GM18520 (cell line): ENCODE measurements at regions not wholly inside any gene's neighbourhood (a gene's known extent, or its start where the extent isn't known, plus 50 kb on each side); places are given as distances from the start of the nearest gene placed in this dataset.
A peak's percentile ranks its signal among the peaks of the same experiment; 100 is the strongest.

Source experiments
- ATAC-seq: cut with Tn5 transposase; IDR thresholded peaks from one replicate; pipeline ENCODE4 v1.9.1; 2021; ENCODE audit not compliant: unreplicated experiment

DNA sequence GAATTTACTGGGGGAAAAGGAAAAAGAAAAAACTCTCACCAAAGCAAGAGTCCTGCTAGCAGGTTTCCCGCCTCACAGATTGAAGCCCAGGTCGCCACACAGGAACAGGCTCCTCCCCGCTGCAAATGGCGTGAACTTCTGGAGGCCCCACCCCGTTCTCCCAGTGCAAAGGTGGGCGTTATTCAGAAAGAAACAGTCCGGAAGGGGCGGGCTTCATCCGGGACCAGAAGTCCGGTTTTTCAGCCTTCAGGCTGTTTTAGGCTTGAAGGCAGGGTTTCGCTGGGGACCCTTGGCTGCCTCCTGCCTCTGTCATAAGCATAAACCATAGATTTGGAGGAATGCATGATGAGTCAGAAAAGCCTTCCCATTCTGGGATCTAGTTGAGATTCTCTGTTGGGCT is 148.3 kb upstream of the POU2AF2 start:
- ATAC-seq = no peak

DNA sequence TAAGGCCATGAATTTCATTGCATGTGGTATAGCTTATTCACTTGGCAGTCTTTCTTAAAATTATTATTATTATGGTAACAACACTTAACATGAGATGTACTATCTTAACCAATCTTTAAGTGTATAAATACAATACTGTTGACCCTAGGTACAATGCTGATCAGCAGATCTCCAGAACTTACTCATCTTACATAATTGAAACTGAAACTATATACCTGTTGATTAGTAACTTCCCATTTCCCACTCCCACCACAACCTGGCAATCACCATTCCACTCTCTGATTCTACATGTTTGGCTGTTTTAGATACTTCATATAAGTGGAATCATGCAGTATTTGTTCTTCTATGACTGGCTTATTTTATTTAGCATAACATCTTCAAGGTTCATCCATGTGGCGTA is 150.2 kb upstream of the POU2AF2 start:
- ATAC-seq = peak; percentile 36

DNA sequence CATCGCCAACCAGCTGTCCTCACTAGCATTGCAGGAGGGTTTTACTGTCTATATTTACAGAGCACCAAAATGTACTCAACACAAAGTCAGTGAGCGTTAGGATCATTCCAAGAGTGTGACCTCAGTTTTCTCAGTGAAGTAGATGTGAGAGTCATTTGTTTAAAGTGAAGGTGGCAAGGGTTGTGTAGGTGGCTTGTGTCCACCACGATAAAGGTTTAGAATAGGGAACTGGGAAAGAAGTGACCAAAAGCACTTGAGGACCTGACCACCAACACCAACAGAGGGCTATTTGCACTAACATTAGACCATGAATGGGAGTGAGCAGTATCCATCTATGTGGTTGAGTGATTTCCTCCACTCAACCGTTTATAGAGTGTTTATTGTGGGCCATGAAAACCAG is 152.5 kb upstream of the POU2AF2 start:
- no peak for ATAC-seq

DNA sequence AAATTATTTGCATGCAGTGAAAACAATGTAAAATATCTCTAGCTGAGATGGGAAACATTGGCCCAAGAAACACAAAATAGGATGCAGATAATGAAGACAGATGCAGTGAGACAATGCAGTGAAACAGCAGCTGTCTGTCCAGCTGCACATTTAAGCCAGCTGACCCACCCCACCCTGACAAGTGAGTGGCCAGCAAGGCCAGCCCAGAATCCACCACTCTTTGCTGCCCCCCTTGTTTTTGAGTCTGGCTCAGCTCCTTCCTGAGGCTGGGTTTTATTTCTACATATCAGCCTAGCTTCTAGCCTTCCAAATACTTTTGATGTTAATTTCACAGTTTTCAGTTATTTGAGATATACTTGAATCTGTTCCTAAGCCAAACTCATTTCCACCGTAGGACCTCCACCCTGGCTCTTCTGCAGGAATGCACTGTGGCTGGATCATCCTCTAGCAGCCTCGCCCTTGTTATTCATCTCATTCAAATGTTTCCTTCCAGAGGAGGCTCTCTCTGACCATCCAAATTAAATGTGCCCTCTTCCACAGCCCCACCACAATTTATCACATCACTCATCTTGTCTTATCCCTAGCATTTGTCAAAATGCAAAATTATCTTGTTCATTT is 154.1 kb upstream of the POU2AF2 start:
- ATAC-seq = no peak

DNA sequence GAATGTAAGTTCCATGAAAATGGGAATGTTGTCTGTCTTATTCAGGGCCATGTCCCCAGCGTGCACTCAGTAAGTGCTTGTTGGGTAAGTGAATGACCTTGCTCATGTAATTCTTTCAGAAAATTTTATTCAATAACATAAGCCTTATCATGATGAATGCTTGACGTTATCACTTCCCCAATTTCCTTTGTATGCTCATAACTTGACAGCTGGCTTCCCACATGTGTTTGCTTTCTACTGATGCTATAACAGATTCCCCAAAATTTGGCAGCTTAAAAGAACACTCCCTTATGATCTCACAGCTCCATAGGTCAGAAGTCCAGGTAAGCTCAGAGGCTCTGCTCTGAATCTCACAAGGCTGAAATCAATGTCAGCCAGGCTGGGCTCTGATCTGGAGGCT is 155.8 kb upstream of the POU2AF2 start:
- ATAC-seq = no peak

DNA sequence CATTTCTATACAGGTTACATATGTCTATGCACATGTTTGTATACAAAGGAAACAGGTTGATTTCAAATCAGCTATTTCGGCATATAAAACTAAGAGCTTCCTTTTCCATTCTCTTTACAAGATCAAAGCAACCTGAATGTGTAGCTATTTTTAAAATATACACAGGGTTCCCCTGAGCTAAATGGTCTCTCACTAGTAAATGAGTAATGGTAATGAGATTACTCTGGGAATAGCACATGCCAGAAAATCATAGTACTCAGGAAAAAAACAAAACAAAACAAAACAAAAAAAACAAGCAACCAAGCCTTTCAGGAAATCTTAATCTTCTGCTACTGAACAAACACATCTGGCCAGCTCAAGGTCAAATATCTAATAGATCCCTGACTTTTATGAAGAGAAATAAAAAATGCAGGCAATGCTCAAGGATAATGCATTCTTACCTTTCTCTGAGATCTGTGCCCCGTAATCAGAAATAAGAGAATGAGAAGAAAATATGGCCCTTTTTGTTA is 156.6 kb upstream of the POU2AF2 start:
- no peak for ATAC-seq

DNA sequence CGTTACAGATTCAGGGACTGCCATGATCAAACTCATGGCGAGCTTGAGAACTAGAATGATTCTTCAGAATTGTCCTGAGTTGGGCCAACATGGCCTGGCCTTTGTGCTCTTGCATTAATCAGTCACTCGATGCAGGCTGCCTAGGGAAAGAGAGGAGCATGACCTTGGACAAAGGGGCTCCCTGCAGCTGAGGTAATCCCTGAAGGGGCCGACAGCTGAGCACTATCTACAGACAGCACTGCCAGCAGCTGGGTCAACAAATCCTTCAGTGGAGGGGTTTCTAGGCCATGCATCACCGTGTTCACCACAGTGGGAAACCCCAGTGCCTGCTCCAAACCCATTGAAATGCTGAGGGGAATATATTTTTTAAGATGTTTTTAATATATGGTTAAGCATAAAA is 159.5 kb upstream of the POU2AF2 start:
- ATAC-seq = no peak

DNA sequence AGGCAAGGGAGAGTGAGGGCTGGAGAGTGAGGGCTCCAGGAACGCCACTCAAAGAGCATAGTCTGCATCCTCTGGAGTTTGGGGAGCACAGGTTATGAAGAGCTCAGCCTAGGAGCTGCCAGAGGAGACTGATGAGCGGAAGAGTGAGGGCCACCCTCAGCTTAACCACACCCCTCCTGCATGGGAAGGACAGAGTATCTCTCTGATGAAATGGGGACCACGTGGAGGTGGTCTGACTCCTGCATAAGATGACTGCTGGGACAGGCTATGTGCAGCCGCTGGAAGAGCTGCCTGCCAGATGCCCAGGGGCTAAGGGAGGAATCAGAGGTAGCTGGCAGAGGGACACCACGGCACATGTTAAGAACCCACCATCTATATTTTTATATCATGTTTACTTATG is 162.9 kb upstream of the POU2AF2 start:
- no peak for ATAC-seq

DNA sequence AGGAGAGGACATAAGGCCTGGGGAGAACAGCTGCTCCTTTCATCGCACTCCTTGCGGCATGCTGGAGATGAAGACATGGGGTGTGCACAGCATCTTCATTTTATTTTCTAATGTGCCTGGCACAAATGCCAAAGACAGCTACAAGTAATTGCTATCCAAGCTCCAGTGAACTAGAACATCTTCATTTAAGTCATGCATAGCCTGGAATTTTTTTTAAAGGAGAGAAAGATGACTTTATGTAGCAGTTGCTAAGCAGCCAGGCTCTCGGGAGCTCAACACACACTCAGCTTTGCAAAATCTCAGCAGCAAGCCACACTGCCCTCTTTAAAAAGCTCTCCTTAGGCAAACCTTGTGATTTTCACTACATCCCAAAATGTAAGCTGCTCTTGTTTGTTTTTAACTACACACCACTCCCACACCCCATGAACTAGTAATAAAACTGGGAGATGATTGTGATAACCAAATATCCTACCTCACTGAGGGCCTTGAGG is 164.5 kb upstream of the POU2AF2 start:
- ATAC-seq = no peak

DNA sequence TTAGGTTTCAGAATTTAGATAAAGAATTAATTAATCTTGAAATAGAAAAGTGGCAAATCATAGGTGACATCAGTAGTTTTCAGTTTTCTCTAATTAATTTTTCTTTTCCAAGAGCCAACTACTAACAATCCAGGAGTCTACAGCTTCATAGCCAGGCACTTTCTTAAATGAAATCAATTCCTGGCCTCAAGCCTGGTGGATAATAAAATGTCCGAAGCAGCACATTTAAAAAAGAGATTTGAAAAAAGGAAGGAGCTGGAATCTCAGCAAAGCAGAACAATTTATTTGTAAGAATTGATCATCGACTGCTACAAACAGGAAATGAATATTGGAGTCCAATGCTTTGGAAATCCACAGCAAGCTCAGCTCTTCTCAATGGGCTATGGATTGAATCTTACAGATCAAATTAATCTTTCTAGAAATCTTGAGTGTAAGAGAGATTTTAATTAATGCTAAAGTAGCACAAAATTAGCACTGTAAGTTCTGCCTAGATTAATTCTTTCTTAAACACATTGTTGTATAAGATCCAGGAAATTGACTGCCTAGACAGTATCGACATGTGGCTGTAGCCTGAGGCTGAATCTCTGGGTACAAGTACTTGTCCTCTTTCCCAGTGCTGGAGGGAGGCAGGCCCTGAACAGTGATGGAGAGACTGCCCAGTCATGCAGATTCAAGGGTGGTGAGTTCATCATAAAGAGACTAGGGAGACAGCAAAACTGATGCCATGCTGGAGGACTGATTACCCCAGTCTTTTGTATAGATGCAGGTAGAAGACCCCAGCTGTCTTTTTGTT is 167.8 kb upstream of the POU2AF2 start:
- no peak for ATAC-seq

DNA sequence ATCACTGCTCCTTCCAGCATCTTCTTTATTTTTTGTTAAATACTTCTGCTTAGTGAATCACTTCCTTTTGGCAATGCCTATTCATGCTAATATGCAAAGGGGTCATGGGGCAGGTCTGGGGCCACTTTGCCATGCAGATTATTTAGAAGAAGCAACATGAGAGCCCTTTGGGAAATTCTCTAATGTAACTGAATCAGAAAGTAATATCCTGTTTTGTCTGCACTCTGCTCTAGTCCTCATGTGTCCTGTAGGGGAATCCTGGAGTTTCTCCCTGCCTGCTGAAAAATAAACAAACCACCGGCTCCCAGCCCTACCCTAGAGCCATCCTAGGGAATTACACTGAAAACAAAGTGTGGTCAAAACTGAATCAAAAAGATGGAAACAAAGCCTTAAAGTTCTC is 176.5 kb upstream of the POU2AF2 start:
- no peak for ATAC-seq

DNA sequence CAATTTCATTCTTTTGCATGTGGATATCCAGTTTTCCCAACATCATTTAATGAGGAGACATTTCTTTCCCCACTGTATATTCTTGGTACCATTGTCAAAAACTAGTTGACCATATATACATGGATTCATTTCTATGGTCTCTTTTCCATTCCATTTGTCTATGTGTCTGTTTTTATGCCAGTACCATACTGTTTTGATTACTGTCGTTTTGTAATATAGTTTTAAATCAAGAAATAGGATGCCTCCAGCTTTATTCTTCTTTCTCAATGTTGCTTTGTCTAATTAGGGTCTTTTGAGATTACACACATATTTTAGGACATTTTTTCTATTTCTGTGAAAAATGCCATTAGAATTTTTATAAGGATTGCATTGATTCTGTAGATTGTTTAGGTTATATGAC is 177.5 kb upstream of the POU2AF2 start:
- ATAC-seq = no peak

DNA sequence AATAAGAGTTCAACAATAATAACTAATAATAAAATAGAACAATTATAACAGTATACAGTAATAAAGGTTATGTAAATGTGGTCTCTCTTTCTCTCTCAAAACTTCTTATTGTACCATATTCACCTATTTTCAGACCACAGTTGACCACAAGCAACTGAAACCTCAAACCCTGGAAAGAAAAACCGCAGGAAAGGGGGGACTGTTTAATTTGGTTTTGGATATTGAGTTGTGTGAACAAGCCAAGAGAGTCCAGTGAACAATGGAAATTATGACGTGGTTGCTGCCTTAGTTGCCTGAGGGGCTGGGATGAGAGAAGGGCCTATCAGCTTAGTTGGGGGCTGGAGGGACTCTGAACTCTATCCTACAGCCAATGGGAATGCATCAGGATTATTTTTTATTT is 178.7 kb upstream of the POU2AF2 start:
- no peak for ATAC-seq

DNA sequence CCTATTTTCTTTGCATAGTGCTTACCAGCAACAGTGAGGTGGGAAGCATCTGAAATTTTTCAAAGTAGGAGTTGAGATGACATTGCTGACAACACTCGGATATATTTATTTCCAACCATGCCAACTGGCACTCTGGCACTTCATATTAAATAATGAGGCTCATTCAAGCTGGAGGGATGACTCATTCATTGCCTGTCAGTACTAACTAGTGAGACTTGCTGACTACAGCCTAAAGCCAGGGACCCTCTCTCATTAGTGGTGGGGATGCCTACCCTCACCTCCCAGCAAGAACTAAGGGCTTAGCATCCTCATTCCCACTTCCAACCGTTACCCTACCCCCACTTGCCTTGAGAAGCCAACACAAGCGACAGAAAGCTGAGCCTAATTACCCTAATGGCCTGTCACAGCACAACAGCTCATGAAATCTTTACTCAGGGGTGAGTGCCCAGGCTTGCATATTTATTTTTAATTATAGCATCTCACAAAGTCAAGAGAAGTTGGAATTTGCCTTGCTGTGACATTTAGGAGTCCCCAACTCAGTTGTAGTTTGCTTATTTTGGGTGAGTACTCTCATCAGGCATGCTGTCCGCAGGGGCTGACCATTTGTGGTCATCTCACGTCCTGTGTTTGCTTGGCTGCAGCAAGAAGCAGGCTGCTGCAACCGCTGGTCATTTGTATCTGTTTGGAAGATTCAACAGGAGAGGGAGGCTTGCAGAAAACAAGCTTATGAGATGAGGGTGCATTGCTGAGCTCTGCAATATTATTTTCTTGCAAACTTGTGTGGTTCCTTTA is 181.6 kb upstream of the POU2AF2 start:
- ATAC-seq = no peak

DNA sequence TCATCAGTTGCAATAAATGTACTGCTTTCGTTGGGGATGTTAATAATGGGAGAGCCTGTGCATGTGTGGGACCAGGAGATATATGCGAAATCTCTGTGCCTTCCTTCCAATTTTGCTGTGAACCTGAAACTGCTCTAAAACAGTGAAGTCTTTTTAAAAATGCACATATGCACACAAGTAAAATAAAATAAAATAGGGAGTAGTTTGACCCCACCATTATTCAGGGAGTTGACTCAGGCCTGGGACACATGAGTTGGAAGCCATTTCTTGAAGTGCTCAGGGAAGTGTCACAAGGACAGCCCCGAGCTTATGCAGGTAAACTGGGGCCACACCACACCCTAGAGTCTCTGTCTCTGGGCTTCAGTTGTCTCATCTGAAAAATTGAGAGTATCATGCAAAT is 183.1 kb upstream of the POU2AF2 start:
- no peak for ATAC-seq

DNA sequence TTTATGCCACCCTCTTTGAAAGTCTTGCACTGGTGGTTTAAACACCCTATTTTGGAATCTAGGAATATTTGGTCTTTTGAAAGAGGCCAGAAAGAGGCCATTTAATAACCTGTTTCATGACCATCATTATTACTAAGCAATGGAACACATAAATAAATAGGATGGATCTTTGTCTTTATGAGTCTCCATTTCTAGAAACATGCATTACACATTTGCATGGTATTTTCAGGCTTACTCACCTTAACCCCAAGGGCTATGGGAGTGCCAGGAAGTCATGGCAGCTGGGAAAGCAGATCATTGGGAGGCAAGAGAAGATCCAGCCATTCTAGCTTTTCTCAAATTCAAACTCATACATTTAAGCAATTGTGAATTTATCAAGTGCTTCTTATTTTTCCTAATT is 185.8 kb upstream of the POU2AF2 start:
- ATAC-seq = no peak

DNA sequence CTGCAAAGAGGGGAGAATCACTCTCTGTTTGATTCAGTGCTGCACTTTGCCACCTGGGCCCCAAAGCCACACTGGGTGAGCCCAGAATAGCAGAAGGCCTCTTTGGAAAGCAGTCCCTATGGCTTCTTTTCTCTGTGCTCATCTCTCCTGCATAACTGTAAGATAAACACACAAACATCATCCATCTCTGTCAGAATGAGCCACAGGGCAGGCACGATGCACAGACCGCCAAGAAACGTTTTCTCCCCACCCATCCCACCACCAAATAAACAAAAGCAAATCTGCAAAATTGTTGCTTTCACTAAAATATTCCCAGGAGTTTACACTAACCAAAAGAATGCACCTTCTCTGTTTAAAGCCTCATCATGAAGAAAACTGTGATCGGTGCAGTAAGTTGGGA is 196.4 kb upstream of the POU2AF2 start:
- ATAC-seq = no peak

DNA sequence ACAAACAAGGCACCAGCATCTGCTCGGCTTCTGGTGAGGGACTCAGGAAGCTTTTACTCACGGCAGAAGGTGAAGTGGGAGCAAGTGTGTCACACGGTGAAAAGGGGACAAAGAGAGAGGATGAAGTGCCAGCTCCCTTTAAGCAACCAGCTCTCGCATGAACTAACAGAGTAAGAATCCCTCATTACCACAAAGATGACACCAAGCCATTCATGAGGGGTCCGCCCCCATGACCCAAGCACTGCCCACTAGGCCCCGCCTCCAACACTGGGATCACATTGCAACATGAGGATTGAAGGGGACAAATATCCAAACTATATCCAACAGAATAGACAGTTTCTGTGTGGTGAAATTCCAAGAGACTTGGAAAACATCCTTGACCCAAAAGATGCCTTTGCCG is 198.2 kb upstream of the POU2AF2 start:
- no peak for ATAC-seq

DNA sequence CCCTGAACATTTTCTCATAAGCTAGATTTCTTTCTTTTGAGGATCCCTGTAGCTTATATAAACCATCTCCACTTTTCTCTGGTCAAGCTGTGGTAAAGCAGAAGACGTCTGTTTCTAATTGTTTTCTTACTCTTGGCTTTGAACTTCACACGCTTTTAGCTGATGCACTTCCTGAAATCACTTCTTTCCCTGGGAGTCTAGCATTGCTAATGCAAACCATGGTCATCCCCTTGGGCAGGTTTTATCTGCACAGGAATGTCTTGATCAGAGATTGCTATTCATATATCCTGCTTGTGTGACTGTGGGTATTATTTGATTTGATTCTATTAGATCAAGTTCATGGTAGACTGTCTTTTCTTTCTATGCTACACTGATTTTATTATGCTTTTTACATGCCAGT is 199.2 kb upstream of the POU2AF2 start:
- no peak for ATAC-seq

DNA sequence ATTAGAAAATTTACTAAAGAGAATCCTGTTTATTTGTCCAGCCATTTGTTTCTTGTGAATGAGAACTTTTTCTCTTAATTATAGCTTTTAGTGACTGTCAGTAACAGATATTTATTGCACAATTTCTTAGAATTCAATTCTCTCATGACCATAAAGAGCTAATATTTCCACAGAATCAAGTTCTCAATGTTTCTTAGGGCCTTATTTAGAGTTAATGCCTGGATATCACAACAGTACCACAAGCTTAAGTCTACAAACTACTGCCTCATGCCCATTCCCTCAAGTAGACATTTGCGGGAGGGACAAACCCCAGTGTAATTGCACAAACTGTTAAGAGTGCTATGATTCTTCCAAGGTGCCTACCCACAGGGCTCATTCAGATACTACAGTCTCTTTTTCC is 199.7 kb upstream of the POU2AF2 start:
- ATAC-seq = no peak

DNA sequence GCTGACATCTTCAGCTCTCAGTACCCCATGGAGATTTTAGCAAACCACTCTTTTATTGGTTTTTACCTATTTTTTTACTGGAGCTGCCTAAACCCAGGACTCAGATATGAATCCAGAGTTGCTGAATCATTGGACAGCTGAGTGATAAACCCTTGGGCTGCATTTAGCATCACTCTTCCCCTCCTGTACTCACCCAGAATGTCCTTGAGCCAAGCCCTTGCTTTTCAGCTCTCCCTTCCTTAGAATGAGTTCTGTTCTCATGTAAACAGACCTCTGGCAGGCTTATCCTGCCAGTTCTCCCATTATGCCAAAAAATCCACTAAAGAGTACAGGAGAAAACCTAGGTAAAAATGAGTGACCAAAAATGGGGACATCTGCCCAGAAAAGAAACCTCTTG is 200.1 kb upstream of the POU2AF2 start:
- ATAC-seq = no peak
